ENCODE measurements at regions not wholly inside any gene's neighbourhood (a gene's known extent, or its start where the extent isn't known, plus 50 kb on each side); places are given as distances from the start of the nearest gene placed in this dataset.

DNA sequence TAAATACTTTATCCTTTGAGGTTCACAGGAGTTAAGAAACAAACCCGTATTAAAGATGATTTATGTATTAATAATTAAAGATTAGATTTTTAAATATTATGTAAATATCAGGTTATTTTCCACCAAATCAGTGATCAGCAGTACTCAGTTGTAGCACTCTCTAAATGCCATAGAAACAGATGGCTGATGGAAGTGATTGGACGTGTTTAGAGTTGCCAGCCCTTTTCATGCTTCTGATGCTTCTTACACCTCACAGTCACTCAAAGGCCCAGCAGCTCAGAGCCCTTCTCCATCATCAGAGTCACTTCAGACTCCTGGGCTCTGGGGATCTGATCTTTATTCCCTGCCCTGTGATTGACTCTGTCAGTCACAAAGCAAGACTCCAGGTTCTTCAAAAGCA is 170.1 kb upstream of the PGRMC2 start:
- TF ChIP-seq EZH2 (IDR thresholded peaks at IDR 0.05; ENCODE audit: insufficient read depth, poor library complexity, severe bottlenecking): no peak
- TF ChIP-seq EZH2phosphoT487 (IDR thresholded peaks at IDR 0.05; ENCODE audit: insufficient read depth, low read depth): no peak

All from GM23248 (cell line).